Upper lobe of right lung (tissue), 1 donor: ENCODE measurements at regions not wholly inside any gene's neighbourhood (a gene's known extent, or its start where the extent isn't known, plus 50 kb on each side); places are given as distances from the start of the nearest gene placed in this dataset.

ENCODE experiments used
- ATAC-seq: fragments of 200-7000 bp; cut with Tn5 transposase; one replicate; pipeline ENCODE4 v1.9.1; 2020; ENCODE audit warnings: mild to moderate bottlenecking, moderate library complexity
- DNase-seq: peaks from one replicate; pipeline ENCODE4 v3.0.0-alpha.2; 2020
- H3K27ac ChIP-seq: fragments of 200-600 bp; one replicate; pipeline ENCODE4 v1.8.0; 2022
- H3K27me3 ChIP-seq: fragments of 200-600 bp; one replicate; pipeline ENCODE4 v1.8.0; 2022; ENCODE audit warnings: mild to moderate bottlenecking
- H3K36me3 ChIP-seq: fragments of 200-600 bp; one replicate; pipeline ENCODE4 v1.8.0; 2022
- H3K4me1 ChIP-seq: fragments of 200-600 bp; one replicate; pipeline ENCODE4 v1.8.0; 2022
- H3K4me3 ChIP-seq: fragments of 200-600 bp; one replicate; pipeline ENCODE4 v1.8.0; 2022; ENCODE audit warnings: mild to moderate bottlenecking
- H3K9me3 ChIP-seq: fragments of 200-600 bp; one replicate; pipeline ENCODE4 v1.8.0; 2022
- intact Hi-C: fragments of 100-400 bp; cut with DNase I; formaldehyde crosslinking; loops from one replicate; pipeline ENCODE4 v1.11.0; 2022
- TF ChIP-seq, protein P1 (sequence below): fragments of 200-600 bp; IDR thresholded peaks from one replicate; pipeline ENCODE4 v1.8.0; 2022; ENCODE audit warnings: antibody characterized with exemption
- donor health status: DM: no; HTN: yes; CAD: no; lungs with severe emphysema.

DNA sequence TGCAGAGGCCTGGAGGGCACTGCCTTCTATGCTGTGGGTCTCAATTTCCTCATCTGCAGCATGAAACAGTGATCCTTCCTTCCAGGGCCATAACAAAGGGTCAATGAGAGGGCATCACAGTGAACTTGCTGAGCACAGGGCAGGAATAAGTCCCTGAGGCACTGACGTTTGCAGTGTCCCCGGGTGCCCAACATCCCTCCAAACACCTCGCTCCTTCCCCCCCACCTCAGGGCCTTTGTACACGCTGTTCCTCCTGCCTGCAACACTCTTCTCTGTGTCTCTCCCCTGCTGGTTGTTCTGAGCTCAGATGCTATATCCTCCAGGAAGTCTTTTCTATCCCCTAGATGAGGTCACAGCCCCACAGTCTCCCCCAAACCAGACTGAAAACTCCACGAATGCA lies 59.7 kb upstream of the TCF20 start:
- intact Hi-C loops = no loop called here
- Histone ChIP-seq H3K27me3 (no peaks in the 10 kb centered on the region), H3K4me3 (no peak overlapping the region), H3K27ac (no peak overlapping the region), H3K4me1 (no peaks in the 10 kb centered on the region), H3K9me3 (no peaks in the 10 kb centered on the region), H3K36me3 (no peaks in the 10 kb centered on the region)
- DNase-seq = no peak
- TF ChIP-seq, protein P1, sequence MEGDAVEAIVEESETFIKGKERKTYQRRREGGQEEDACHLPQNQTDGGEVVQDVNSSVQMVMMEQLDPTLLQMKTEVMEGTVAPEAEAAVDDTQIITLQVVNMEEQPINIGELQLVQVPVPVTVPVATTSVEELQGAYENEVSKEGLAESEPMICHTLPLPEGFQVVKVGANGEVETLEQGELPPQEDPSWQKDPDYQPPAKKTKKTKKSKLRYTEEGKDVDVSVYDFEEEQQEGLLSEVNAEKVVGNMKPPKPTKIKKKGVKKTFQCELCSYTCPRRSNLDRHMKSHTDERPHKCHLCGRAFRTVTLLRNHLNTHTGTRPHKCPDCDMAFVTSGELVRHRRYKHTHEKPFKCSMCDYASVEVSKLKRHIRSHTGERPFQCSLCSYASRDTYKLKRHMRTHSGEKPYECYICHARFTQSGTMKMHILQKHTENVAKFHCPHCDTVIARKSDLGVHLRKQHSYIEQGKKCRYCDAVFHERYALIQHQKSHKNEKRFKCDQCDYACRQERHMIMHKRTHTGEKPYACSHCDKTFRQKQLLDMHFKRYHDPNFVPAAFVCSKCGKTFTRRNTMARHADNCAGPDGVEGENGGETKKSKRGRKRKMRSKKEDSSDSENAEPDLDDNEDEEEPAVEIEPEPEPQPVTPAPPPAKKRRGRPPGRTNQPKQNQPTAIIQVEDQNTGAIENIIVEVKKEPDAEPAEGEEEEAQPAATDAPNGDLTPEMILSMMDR = no peak
- ATAC-seq = no peak

GRCh38 chr22:42329504-42329903 lies 59.1 kb upstream of the TCF20 start:
- Histone ChIP-seq H3K4me1 (no peaks in the 10 kb centered on the region), H3K4me3 (no peak overlapping the region), H3K36me3 (no peaks in the 10 kb centered on the region), H3K9me3 (no peaks in the 10 kb centered on the region), H3K27ac (no peak overlapping the region), H3K27me3 (no peaks in the 10 kb centered on the region)
- intact Hi-C loops = no loop called here
- DNase-seq = no peak
- TF ChIP-seq, protein P1 = no peak
- ATAC-seq = no peak

GRCh38 chr22:42328784-42329145 lies 58.3 kb upstream of the TCF20 start:
- H3K4me1 ChIP-seq = no peaks in the 10 kb centered on the region
- H3K9me3 ChIP-seq = no peaks in the 10 kb centered on the region
- H3K27ac ChIP-seq = no peak overlapping the region
- no peaks in the 10 kb centered on the region for H3K36me3 ChIP-seq
- DNase-seq (no peak), ATAC-seq (no peak)
- intact Hi-C loops = no loop called here
- no peak overlapping the region for H3K4me3 ChIP-seq
- TF ChIP-seq, protein P1 = no peak
- no peaks in the 10 kb centered on the region for H3K27me3 ChIP-seq

DNA sequence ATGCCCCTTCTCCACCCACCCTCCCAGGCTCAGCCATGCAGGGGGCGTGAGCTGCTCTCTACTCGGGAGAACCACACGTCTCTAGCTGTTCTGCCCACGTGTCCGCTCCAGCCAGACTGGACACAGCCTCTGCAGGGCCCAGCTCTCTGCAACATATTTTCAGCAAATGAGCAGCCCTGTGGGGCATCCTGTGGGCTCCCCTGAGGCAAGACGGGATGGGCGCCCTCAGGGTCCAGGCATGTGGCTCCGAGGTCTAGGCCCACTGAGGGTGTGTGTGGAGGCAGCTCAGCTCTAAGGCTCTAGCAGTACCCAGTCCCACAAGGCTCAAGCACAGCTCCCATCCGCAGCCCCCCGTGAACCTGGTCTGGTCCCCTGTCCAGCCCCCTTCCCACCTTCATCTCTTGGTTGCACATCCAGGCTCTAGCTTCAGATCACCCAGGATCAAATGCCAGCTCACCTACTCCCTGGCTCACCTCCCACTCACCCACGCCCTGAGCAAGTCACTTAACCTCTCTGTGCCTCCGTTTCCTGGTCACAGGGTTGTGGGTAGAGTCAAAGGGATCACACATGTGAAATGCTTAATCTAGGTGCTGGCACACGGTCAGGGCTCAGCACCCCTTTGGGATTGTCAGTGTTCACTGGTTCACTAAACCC lies 57.8 kb upstream of the TCF20 start:
- no peak for DNase-seq

GRCh38 chr22:42327462-42328129 lies 57.1 kb upstream of the TCF20 start:
- no peak overlapping the region for H3K27ac ChIP-seq

More for the DNA sequence above, 57.8 kb upstream of the TCF20 start:
- Histone ChIP-seq H3K27ac (no peak overlapping the region), H3K9me3 (no peaks in the 10 kb centered on the region), H3K4me1 (no peaks in the 10 kb centered on the region), H3K36me3 (no peaks in the 10 kb centered on the region), H3K4me3 (no peak overlapping the region), H3K27me3 (no peaks in the 10 kb centered on the region)
- intact Hi-C loops = no loop called here
- ATAC-seq = no peak
- TF ChIP-seq, protein P1 = no peak

More at GRCh38 chr22:42327462-42328129, 57.1 kb upstream of the TCF20 start:
- H3K4me3 ChIP-seq = no peak overlapping the region
- H3K4me1 ChIP-seq = no peaks in the 10 kb centered on the region
- ATAC-seq (no peak), DNase-seq (no peak)
- H3K9me3 ChIP-seq = no peaks in the 10 kb centered on the region
- H3K36me3 ChIP-seq = no peaks in the 10 kb centered on the region
- H3K27me3 ChIP-seq = no peaks in the 10 kb centered on the region
- TF ChIP-seq, protein P1 = no peak
- intact Hi-C loops = no loop called here
